Upper lobe of left lung (tissue), 4 donors: ENCODE measurements at regions not wholly inside any gene's neighbourhood (a gene's known extent, or its start where the extent isn't known, plus 50 kb on each side); places are given as distances from the start of the nearest gene placed in this dataset.
"Not testable (repeated sequence)": the region's sequence is repeated elsewhere in the genome, so short reads cannot be mapped to it uniquely, and the experiment has no call there.

Experiments used
- EP300 ChIP-seq, 4 donors: sonication (generic); formaldehyde crosslinking; IDR thresholded peaks; one replicate each; pipeline ENCODE4 v1.5.1; 2017; ENCODE audit warnings: antibody characterized with exemption in 4 of 4, control low read depth in 2 of 4
- POLR2A ChIP-seq, 4 donors: fragments of 450-650 bp; IDR thresholded peaks; one replicate each; pipeline ENCODE4 v1.5.1; 2016 to 2017; ENCODE audit warnings: antibody characterized with exemption in 4 of 4, mild to moderate bottlenecking in 2 of 4
- POLR2AphosphoS5 ChIP-seq, 2 donors: sonication (generic); formaldehyde crosslinking; IDR thresholded peaks; one replicate each; pipeline ENCODE4 v1.5.1; 2017; ENCODE audit warnings: antibody characterized with exemption in 2 of 2
- TF ChIP-seq, protein P1 (sequence below), 6 experiments: fragments of 450-650 bp in 4 of 6; fragments of 200-600 bp in 2 of 6; sonication (generic) in 2 of 6; IDR thresholded peaks; one replicate each; pipeline ENCODE4 v1.5.1; 2016 to 2019; ENCODE audit warnings: antibody characterized with exemption in 6 of 6

DNA sequence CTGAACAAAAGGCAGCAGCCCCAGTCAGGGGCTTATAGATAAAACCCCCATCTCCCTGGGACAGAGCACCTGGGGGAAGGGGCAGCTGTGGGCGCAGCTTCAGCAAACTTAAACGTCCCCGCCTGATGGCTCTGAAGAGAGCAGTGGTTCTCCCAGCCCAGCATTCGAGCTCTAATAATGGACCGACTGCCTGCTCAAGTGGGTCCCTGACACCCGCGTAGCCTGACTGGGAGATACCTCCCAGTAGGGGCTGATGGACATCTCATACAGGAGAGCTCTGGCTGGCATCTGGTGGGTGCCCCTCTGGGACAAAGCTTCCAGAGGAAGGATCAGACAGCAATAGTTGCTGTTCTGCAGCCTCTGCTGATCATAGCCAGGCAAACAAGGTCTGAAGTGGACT lies 172.1 kb downstream of the CRPPA start:
- TF ChIP-seq, protein P1, sequence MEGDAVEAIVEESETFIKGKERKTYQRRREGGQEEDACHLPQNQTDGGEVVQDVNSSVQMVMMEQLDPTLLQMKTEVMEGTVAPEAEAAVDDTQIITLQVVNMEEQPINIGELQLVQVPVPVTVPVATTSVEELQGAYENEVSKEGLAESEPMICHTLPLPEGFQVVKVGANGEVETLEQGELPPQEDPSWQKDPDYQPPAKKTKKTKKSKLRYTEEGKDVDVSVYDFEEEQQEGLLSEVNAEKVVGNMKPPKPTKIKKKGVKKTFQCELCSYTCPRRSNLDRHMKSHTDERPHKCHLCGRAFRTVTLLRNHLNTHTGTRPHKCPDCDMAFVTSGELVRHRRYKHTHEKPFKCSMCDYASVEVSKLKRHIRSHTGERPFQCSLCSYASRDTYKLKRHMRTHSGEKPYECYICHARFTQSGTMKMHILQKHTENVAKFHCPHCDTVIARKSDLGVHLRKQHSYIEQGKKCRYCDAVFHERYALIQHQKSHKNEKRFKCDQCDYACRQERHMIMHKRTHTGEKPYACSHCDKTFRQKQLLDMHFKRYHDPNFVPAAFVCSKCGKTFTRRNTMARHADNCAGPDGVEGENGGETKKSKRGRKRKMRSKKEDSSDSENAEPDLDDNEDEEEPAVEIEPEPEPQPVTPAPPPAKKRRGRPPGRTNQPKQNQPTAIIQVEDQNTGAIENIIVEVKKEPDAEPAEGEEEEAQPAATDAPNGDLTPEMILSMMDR (IDR thresholded peaks at IDR 0.05) = not testable (repeated sequence)
- not testable (repeated sequence) for TF ChIP-seq EP300, POLR2A, POLR2AphosphoS5 (IDR thresholded peaks at IDR 0.05)
